ENCODE measurements at regions not wholly inside any gene's neighbourhood (a gene's known extent, or its start where the extent isn't known, plus 50 kb on each side); places are given as distances from the start of the nearest gene placed in this dataset.

DNA sequence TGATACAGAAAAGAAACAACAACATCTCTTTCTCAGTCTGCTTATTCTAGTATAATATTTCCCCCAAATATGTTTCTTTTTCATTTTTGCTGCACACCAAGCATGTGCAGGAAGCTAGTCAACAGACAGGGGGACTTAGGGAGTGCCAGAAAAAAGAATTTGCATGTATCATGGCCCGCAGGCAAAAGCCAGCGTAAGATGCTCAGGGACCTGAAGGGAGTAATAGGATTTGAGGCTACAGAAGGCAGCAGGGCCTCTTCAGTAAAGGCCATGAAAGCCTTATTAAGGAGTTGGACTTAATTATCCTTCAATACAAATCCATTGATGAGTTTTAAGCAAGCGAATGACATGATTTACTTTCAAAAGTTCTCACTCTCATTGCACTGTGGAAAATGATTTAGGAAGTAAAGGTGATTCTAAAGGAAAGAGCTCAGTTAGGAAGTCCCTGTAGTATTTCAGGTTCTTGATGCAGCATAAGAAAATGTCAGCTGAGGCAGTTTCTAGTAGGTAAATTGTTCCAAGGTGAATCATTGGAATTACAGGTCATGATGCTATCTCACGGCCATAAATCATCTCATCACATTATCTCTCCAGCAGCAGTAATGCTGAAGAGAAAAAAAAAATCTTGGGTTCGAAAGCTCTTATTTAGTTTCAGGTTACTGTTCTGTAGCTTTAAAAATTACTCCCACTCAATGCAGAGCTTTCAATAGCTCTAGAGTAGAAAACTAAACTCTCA lies 94.8 kb downstream of the PTCHD4 start:
- no peaks in the 10 kb centered on the region for H3K4me1 ChIP-seq (ENCODE audit: insufficient read depth, low read length)
- 95% methylated on average over 5 of the region's 5 CpGs for WGBS (ENCODE audit: low lambda C conversion rate)
- H3K9ac ChIP-seq (ENCODE audit: insufficient read depth, low read depth, low read length), result no peak overlapping the region
- in situ Hi-C loops (cut with HindIII; ENCODE audit: extremely low pct_ligation_motif_present, low pct_unique_long_range_greater_than_20kb), result no loop called here
- POLR2A ChIA-PET, result no interaction called here
- no peaks in the 10 kb centered on the region for H3K79me2 ChIP-seq (ENCODE audit: insufficient read depth, low read length)
- intact Hi-C loops (cut with micrococcal nuclease; ENCODE audit: unreplicated experiment), result no loop called here
- no peak overlapping the region for H3K4me3 ChIP-seq (replicated peaks in 1 of 3; ENCODE audit: insufficient read depth in 1 of 3, low read depth in 2 of 3, low read length in 3 of 3)
- no peaks in the 10 kb centered on the region; the same call in none of the 2 replicates for H4K20me1 ChIP-seq (ENCODE audit: insufficient read depth, low read length)
- DNase-seq (ENCODE audit: low spot score) (no peak), FAIRE-seq (no peak), ATAC-seq (no peak)
- no peaks in the 10 kb centered on the region for H3K27me3 ChIP-seq (ENCODE audit: control insufficient read depth in 1 of 2, insufficient read depth in 2 of 2, low read length in 2 of 2)
- BruUV-seq (replicated peaks), result no TSS peak
- H2AFZ ChIP-seq (ENCODE audit: low read length), result no peak overlapping the region
- TF ChIP-seq AKAP8 (CRISPR knock-in tag; IDR thresholded peaks at IDR 0.05) (no peak), PTBP1 (IDR thresholded peaks at IDR 0.05; ENCODE audit: low read depth, low read length, poor library complexity, severe bottlenecking) (no peak), ZNF354B (CRISPR knock-in tag; IDR thresholded peaks at IDR 0.05) (no peak), ZBTB38 (CRISPR knock-in tag; IDR thresholded peaks at IDR 0.05) (no peak), PAF1 (CRISPR knock-in tag; IDR thresholded peaks at IDR 0.05) (no peak)
- H3K36me3 ChIP-seq (replicated peaks in 1 of 2; ENCODE audit: control insufficient read depth in 1 of 2, insufficient read depth in 2 of 2, low read length in 2 of 2), result no peaks in the 10 kb centered on the region; a peak in 2 of 5 replicates
- H3K27ac ChIP-seq (ENCODE audit: extremely low read length, insufficient read depth, low read length), result no peak overlapping the region
- H3K4me2 ChIP-seq (ENCODE audit: low read depth, low read length), result no peak overlapping the region
- H3K9me3 ChIP-seq (ENCODE audit: low read length), result no peaks in the 10 kb centered on the region
- CTCF ChIA-PET (ENCODE audit: low intra/inter-chr PET ratio, low total read pairs), result no interaction called here

DNA sequence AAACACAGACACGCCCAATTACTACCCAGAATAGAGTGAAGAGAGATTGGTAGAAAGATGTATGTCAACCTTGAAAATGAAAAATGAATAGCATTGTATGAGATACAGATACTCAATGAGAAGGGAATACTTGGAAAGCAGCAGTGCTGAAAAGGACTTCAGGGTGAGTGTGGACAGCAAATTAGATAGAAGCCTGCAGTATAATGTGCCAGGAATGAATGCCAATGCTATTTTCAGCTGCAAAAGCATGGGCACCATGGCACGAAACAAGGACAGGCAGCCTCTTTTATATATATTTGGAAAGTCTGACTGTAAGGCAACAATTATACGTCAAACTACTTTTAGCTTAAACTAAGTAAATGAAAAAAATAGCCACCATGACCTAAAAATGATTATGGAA lies 118.2 kb downstream of the PTCHD4 start:
- DNase-seq (ENCODE audit: low spot score) (no peak), ATAC-seq (no peak), FAIRE-seq (no peak)
- TF ChIP-seq ZNF772 (CRISPR knock-in tag; IDR thresholded peaks at IDR 0.05) (no peak), ZNF205 (CRISPR knock-in tag; IDR thresholded peaks at IDR 0.05) (no peak)
- intact Hi-C loops (cut with micrococcal nuclease; ENCODE audit: unreplicated experiment), result no loop called here
- Histone ChIP-seq H3K4me1 (ENCODE audit: insufficient read depth, low read length) (no peaks in the 10 kb centered on the region), H3K9me3 (ENCODE audit: low read length) (no peaks in the 10 kb centered on the region), H3K79me2 (ENCODE audit: insufficient read depth, low read length) (no peaks in the 10 kb centered on the region), H3K4me3 (replicated peaks in 1 of 3; ENCODE audit: insufficient read depth in 1 of 3, low read depth in 2 of 3, low read length in 3 of 3) (no peak overlapping the region), H3K27ac (ENCODE audit: extremely low read length, insufficient read depth, low read length) (no peak overlapping the region), H3K4me2 (ENCODE audit: low read depth, low read length) (no peak overlapping the region), H4K20me1 (ENCODE audit: insufficient read depth, low read length) (no peaks in the 10 kb centered on the region), H3K27me3 (ENCODE audit: control insufficient read depth in 1 of 2, insufficient read depth in 2 of 2, low read length in 2 of 2) (no peaks in the 10 kb centered on the region), H2AFZ (ENCODE audit: low read length) (no peak overlapping the region), H3K9ac (ENCODE audit: insufficient read depth, low read depth, low read length) (no peak overlapping the region), H3K36me3 (replicated peaks in 1 of 2; ENCODE audit: control insufficient read depth in 1 of 2, insufficient read depth in 2 of 2, low read length in 2 of 2) (peaks cover 13 to 48% of the 10 kb centered on the region in 2 experiments)
- 77% methylated on average over 3 of the region's 3 CpGs for WGBS (ENCODE audit: low lambda C conversion rate)
- POLR2A ChIA-PET, result no interaction called here
- no TSS peak for BruUV-seq (replicated peaks)
- CTCF ChIA-PET (ENCODE audit: low intra/inter-chr PET ratio, low total read pairs), result no interaction called here
- in situ Hi-C loops (cut with HindIII; ENCODE audit: extremely low pct_ligation_motif_present, low pct_unique_long_range_greater_than_20kb), result no loop called here
